Stimulated activated CD4-positive, alpha-beta T cell treated with anti-CD3 and anti-CD28 coated beads, Interleukin-2, amount 100 ng/mL, for 48 hours (primary cell): ENCODE measurements at regions not wholly inside any gene's neighbourhood (a gene's known extent, or its start where the extent isn't known, plus 50 kb on each side); places are given as distances from the start of the nearest gene placed in this dataset.

Experiments used
- DNase-seq, 2 donors: peaks; one replicate each; pipeline ENCODE4 v3.0.0-alpha.2; 2020

- DNase-seq = no peak
Observed at GRCh38 chr2:204445149-204445548, 100.1 kb upstream of the PARD3B start.

- no peak for DNase-seq
Observed at GRCh38 chr2:204447722-204448121, 97.6 kb upstream of the PARD3B start.

GRCh38 chr2:204449977-204450376 is 95.3 kb upstream of the PARD3B start:
- DNase-seq = no peak

- no peak for DNase-seq
Observed at GRCh38 chr2:204451766-204452165, 93.5 kb upstream of the PARD3B start.

GRCh38 chr2:204452464-204453023 is 92.7 kb upstream of the PARD3B start:
- DNase-seq = no peak

- DNase-seq = no peak
Observed at GRCh38 chr2:204453730-204454167, 91.5 kb upstream of the PARD3B start.

- DNase-seq = no peak
Observed at GRCh38 chr2:204454672-204455380, 90.4 kb upstream of the PARD3B start.

- no peak for DNase-seq
Observed at GRCh38 chr2:204468746-204469429, 76.4 kb upstream of the PARD3B start.

- DNase-seq = no peak
Observed at GRCh38 chr2:204470178-204470620, 75.1 kb upstream of the PARD3B start.

- no peak for DNase-seq
Observed at GRCh38 chr2:204470621-204471196, 74.6 kb upstream of the PARD3B start.

GRCh38 chr2:204472375-204472774 is 72.9 kb upstream of the PARD3B start:
- DNase-seq = no peak

GRCh38 chr2:204473224-204473623 is 72.1 kb upstream of the PARD3B start:
- DNase-seq = no peak

- no peak for DNase-seq
Observed at GRCh38 chr2:204475399-204475798, 69.9 kb upstream of the PARD3B start.

- DNase-seq = no peak
Observed at GRCh38 chr2:204477358-204477950, 67.8 kb upstream of the PARD3B start.

- DNase-seq = no peak
Observed at GRCh38 chr2:204479557-204479956, 65.7 kb upstream of the PARD3B start.

GRCh38 chr2:204480676-204481075 is 64.6 kb upstream of the PARD3B start:
- no peak for DNase-seq

- no peak for DNase-seq
Observed at GRCh38 chr2:204483608-204484081, 61.6 kb upstream of the PARD3B start.

GRCh38 chr2:204486321-204486720 is 59.0 kb upstream of the PARD3B start:
- DNase-seq = no peak

- no peak for DNase-seq
Observed at GRCh38 chr2:204486805-204487204, 58.5 kb upstream of the PARD3B start.

- DNase-seq = no peak
Observed at GRCh38 chr2:204487447-204488229, 57.6 kb upstream of the PARD3B start.

- DNase-seq = no peak
Observed at GRCh38 chr2:204491528-204491927, 53.7 kb upstream of the PARD3B start.

GRCh38 chr2:204492417-204492816 is 52.9 kb upstream of the PARD3B start:
- no peak for DNase-seq
